ENCODE measurements at regions not wholly inside any gene's neighbourhood (a gene's known extent, or its start where the extent isn't known, plus 50 kb on each side); places are given as distances from the start of the nearest gene placed in this dataset.
"Not testable (repeated sequence)": the region's sequence is repeated elsewhere in the genome, so short reads cannot be mapped to it uniquely, and the experiment has no call there.

- no peak overlapping the region for H3K27ac ChIP-seq (ENCODE audit: low read depth)
- no peak overlapping the region for H3K4me3 ChIP-seq (ENCODE audit: low read depth, low read length)
- no peaks in the 10 kb centered on the region for H3K4me1 ChIP-seq (ENCODE audit: insufficient read depth)
- no peaks in the 10 kb centered on the region for H3K36me3 ChIP-seq (ENCODE audit: insufficient read depth)
- no peak for DNase-seq (ENCODE audit: extremely low spot score)
Observed at GRCh38 chr1:99062192-99062591, 57.5 kb upstream of the PLPPR5 start.

- WGBS: 29% methylated on average over 3 of the region's 3 CpGs
- H3K36me3 ChIP-seq (ENCODE audit: insufficient read depth): no peaks in the 10 kb centered on the region
- no peak overlapping the region for H3K27ac ChIP-seq (ENCODE audit: low read depth)
- no peaks in the 10 kb centered on the region for H3K4me1 ChIP-seq (ENCODE audit: insufficient read depth)
- no peak overlapping the region for H3K4me3 ChIP-seq (ENCODE audit: low read depth, low read length)
- no peak for DNase-seq (ENCODE audit: extremely low spot score)
Observed at GRCh38 chr1:99069146-99069545, 64.5 kb upstream of the PLPPR5 start.

GRCh38 chr1:99078529-99078928 lies 73.9 kb upstream of the PLPPR5 start:
- H3K27ac ChIP-seq (ENCODE audit: low read depth); H3K4me1 ChIP-seq (ENCODE audit: insufficient read depth); H3K4me3 ChIP-seq (ENCODE audit: low read depth, low read length); H3K36me3 ChIP-seq (ENCODE audit: insufficient read depth); DNase-seq (ENCODE audit: extremely low spot score): not testable (repeated sequence)
- WGBS: 91% methylated on average over 31 of the region's 31 CpGs

- 19% methylated on average over 2 of the region's 2 CpGs for WGBS
- no peak for DNase-seq (ENCODE audit: extremely low spot score)
- Histone ChIP-seq H3K27ac (ENCODE audit: low read depth) (no peak overlapping the region), H3K4me1 (ENCODE audit: insufficient read depth) (no peaks in the 10 kb centered on the region), H3K4me3 (ENCODE audit: low read depth, low read length) (no peak overlapping the region), H3K36me3 (ENCODE audit: insufficient read depth) (no peaks in the 10 kb centered on the region)
Observed at GRCh38 chr1:99082366-99082765, 77.7 kb upstream of the PLPPR5 start.

- Histone ChIP-seq H3K27ac (ENCODE audit: low read depth) (no peak overlapping the region), H3K4me1 (ENCODE audit: insufficient read depth) (no peaks in the 10 kb centered on the region), H3K36me3 (ENCODE audit: insufficient read depth) (no peaks in the 10 kb centered on the region), H3K4me3 (ENCODE audit: low read depth, low read length) (no peak overlapping the region)
- 61% methylated on average over 4 of the region's 4 CpGs for WGBS
- DNase-seq (ENCODE audit: extremely low spot score): no peak
Observed at GRCh38 chr1:99083338-99083737, 78.7 kb upstream of the PLPPR5 start.

- Histone ChIP-seq H3K4me3 (ENCODE audit: low read depth, low read length) (no peak overlapping the region), H3K4me1 (ENCODE audit: insufficient read depth) (no peaks in the 10 kb centered on the region), H3K27ac (ENCODE audit: low read depth) (no peak overlapping the region), H3K36me3 (ENCODE audit: insufficient read depth) (no peaks in the 10 kb centered on the region)
- DNase-seq (ENCODE audit: extremely low spot score): no peak
- WGBS: 82% methylated on average over 1 of the region's 1 CpG
Observed at GRCh38 chr1:99084562-99084961, 79.9 kb upstream of the PLPPR5 start.

- no peak for DNase-seq (ENCODE audit: extremely low spot score)
- 73% methylated on average over 1 of the region's 1 CpG for WGBS
Observed at GRCh38 chr1:99086057-99086456, 81.4 kb upstream of the PLPPR5 start.

GRCh38 chr1:99098589-99098988 lies 93.9 kb upstream of the PLPPR5 start:
- no peak overlapping the region for H3K4me3 ChIP-seq (ENCODE audit: low read depth, low read length)
- H3K36me3 ChIP-seq (ENCODE audit: insufficient read depth): no peaks in the 10 kb centered on the region
- H3K4me1 ChIP-seq (ENCODE audit: insufficient read depth): no peaks in the 10 kb centered on the region
- no peak for DNase-seq (ENCODE audit: extremely low spot score)
- H3K27ac ChIP-seq (ENCODE audit: low read depth): no peak overlapping the region
- WGBS: 86% methylated on average over 1 of the region's 1 CpG

More at GRCh38 chr1:99086057-99086456, 81.4 kb upstream of the PLPPR5 start:
- Histone ChIP-seq H3K4me1 (ENCODE audit: insufficient read depth) (no peaks in the 10 kb centered on the region), H3K4me3 (ENCODE audit: low read depth, low read length) (no peak overlapping the region), H3K36me3 (ENCODE audit: insufficient read depth) (no peaks in the 10 kb centered on the region), H3K27ac (ENCODE audit: low read depth) (no peak overlapping the region)

- Histone ChIP-seq H3K4me1 (ENCODE audit: insufficient read depth) (no peaks in the 10 kb centered on the region), H3K27ac (ENCODE audit: low read depth) (no peak overlapping the region), H3K4me3 (ENCODE audit: low read depth, low read length) (no peak overlapping the region), H3K36me3 (ENCODE audit: insufficient read depth) (no peaks in the 10 kb centered on the region)
- DNase-seq (ENCODE audit: extremely low spot score): no peak
- WGBS: 89% methylated on average over 1 of the region's 1 CpG
Observed at GRCh38 chr1:99106274-99106673, 101.6 kb upstream of the PLPPR5 start.

GRCh38 chr1:99107680-99108079 lies 103.0 kb upstream of the PLPPR5 start:
- Histone ChIP-seq H3K4me3 (ENCODE audit: low read depth, low read length) (no peak overlapping the region), H3K27ac (ENCODE audit: low read depth) (no peak overlapping the region), H3K4me1 (ENCODE audit: insufficient read depth) (no peaks in the 10 kb centered on the region), H3K36me3 (ENCODE audit: insufficient read depth) (no peaks in the 10 kb centered on the region)
- WGBS: 71% methylated on average over 7 of the region's 7 CpGs
- no peak for DNase-seq (ENCODE audit: extremely low spot score)

GRCh38 chr1:99110140-99111041 lies 105.7 kb upstream of the PLPPR5 start:
- H3K27ac ChIP-seq (ENCODE audit: low read depth): no peak overlapping the region
- no peak overlapping the region for H3K4me3 ChIP-seq (ENCODE audit: low read depth, low read length)
- no peak for DNase-seq (ENCODE audit: extremely low spot score)
- WGBS: 75% methylated on average over 6 of the region's 6 CpGs
- no peaks in the 10 kb centered on the region for H3K4me1 ChIP-seq (ENCODE audit: insufficient read depth)
- H3K36me3 ChIP-seq (ENCODE audit: insufficient read depth): no peaks in the 10 kb centered on the region

GRCh38 chr1:99115231-99115630 lies 110.6 kb upstream of the PLPPR5 start:
- Histone ChIP-seq H3K36me3 (ENCODE audit: insufficient read depth) (no peaks in the 10 kb centered on the region), H3K27ac (ENCODE audit: low read depth) (no peak overlapping the region), H3K4me1 (ENCODE audit: insufficient read depth) (no peaks in the 10 kb centered on the region), H3K4me3 (ENCODE audit: low read depth, low read length) (no peak overlapping the region)
- WGBS: 79% methylated on average over 2 of the region's 2 CpGs
- no peak for DNase-seq (ENCODE audit: extremely low spot score)

GRCh38 chr1:99119188-99119587 lies 114.5 kb upstream of the PLPPR5 start:
- DNase-seq (ENCODE audit: extremely low spot score): no peak
- H3K27ac ChIP-seq (ENCODE audit: low read depth): no peak overlapping the region
- WGBS: 5% methylated on average over 2 of the region's 2 CpGs
- no peak overlapping the region for H3K4me3 ChIP-seq (ENCODE audit: low read depth, low read length)
- H3K4me1 ChIP-seq (ENCODE audit: insufficient read depth): no peaks in the 10 kb centered on the region
- H3K36me3 ChIP-seq (ENCODE audit: insufficient read depth): no peaks in the 10 kb centered on the region

- H3K27ac ChIP-seq (ENCODE audit: low read depth): no peak overlapping the region
- no peaks in the 10 kb centered on the region for H3K36me3 ChIP-seq (ENCODE audit: insufficient read depth)
- H3K4me1 ChIP-seq (ENCODE audit: insufficient read depth): no peaks in the 10 kb centered on the region
- H3K4me3 ChIP-seq (ENCODE audit: low read depth, low read length): no peak overlapping the region
- 78% methylated on average over 4 of the region's 4 CpGs for WGBS
- no peak for DNase-seq (ENCODE audit: extremely low spot score)
Observed at GRCh38 chr1:99122039-99122438, 117.4 kb upstream of the PLPPR5 start.

All from urinary bladder (tissue), 3 donors.